RWPE1 (cell line): ENCODE measurements at regions not wholly inside any gene's neighbourhood (a gene's known extent, or its start where the extent isn't known, plus 50 kb on each side); places are given as distances from the start of the nearest gene placed in this dataset.
"Not testable (repeated sequence)": the region's sequence is repeated elsewhere in the genome, so short reads cannot be mapped to it uniquely, and the experiment has no call there.

Source experiments
- CTCF ChIA-PET: fragments of 350-600 bp; sonication (Branson Sonifier 250); formaldehyde crosslinking; extraction: SDS; loops from one replicate; lab custom pipeline; 2021; lab: Yijun Ruan, JAX
- POLR2A ChIA-PET: fragments of 400-600 bp; formaldehyde crosslinking; extraction: SDS; loops from one replicate; lab custom pipeline; 2020; ENCODE audit warnings: antibody characterized with exemption; ENCODE audit not compliant: low non-redundant PET; lab: Yijun Ruan, JAX
- DNase-seq: peaks from one replicate; pipeline ENCODE4 v3.0.0; 2012; ENCODE audit warnings: low spot score
- H3K27ac ChIP-seq: fragments of 450-650 bp; 2 replicates; pipeline ENCODE4 v1.5.1; 2017
- TF ChIP-seq, protein P1 (sequence below): fragments of 450-650 bp; conservative IDR thresholded peaks from 2 replicates; pipeline ENCODE4 v1.5.1; 2017; ENCODE audit warnings: low read depth, mild to moderate bottlenecking

DNA sequence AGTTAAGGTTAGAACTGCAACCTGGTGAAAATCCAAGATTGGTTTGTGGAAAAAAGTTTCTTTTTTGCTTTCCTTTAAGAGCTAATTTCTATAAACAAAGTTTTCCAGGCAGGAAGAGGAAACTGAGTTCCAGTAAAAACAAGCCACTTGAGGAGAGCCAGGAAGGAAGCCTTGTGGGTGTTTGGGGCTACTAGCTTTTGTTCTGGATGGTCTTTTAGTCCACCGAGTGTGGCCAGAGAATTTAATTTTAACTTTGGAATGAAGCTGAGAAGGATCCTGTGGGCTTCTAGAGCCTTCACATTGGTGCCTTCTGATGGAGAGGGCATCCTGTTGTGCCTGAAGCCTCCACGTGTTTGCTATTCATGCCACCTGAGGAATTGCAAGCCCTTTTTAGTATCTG, 327.9 kb downstream of the C12orf75 start:
- H3K27ac ChIP-seq, result peak overlapping the region; percentile 90; the same call in 1 of the 2 replicates
- DNase-seq, result no peak
- TF ChIP-seq, protein P1, sequence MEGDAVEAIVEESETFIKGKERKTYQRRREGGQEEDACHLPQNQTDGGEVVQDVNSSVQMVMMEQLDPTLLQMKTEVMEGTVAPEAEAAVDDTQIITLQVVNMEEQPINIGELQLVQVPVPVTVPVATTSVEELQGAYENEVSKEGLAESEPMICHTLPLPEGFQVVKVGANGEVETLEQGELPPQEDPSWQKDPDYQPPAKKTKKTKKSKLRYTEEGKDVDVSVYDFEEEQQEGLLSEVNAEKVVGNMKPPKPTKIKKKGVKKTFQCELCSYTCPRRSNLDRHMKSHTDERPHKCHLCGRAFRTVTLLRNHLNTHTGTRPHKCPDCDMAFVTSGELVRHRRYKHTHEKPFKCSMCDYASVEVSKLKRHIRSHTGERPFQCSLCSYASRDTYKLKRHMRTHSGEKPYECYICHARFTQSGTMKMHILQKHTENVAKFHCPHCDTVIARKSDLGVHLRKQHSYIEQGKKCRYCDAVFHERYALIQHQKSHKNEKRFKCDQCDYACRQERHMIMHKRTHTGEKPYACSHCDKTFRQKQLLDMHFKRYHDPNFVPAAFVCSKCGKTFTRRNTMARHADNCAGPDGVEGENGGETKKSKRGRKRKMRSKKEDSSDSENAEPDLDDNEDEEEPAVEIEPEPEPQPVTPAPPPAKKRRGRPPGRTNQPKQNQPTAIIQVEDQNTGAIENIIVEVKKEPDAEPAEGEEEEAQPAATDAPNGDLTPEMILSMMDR, result no peak
- CTCF ChIA-PET, result no interaction called here
- POLR2A ChIA-PET, result no interaction called here

DNA sequence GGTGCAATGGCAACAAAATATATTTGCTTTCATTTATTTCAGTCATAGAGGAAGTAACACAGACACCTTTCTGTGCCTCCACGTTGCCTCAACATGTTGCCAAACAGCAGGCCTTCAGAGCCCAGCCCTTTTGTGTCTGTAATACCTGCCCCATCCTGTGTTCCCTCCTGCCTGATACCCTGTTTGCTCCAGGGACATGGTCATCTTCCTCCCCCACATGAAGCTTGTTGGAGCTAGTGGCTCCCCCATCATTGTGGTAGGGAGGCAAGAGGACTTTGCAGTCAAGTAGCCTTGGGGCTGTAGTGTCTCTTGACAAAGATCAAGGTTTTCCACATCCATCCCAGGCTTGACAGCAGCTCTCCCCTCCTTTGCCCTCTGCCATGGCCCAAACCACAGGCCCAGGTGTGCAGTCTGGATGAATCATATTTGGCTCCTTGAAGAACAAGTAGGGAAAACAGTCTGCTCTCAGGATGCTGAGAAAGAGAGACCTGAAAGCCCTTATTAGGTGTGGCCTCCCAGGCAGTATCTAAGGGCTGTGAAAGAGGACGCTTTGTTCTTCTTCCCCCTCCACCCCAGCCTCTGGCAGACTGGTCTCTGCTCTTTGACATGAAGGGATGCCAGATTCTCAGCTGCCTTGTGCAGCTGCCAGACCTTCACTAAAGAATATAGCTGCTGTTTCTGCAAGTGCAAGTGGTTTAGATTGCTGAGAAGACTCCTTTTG, 329.0 kb downstream of the C12orf75 start:
- TF ChIP-seq, protein P1, result no peak
- ChIA-PET POLR2A (no interaction called here), CTCF (interaction anchor here (0.6 kb wide), 1 partner anchor 243 kb away, joined by 3 read pairs; no protein-coding TSS in a partner anchor)
- H3K27ac ChIP-seq, result peak overlapping the region; percentile 90
- peak; percentile 49 for DNase-seq

DNA sequence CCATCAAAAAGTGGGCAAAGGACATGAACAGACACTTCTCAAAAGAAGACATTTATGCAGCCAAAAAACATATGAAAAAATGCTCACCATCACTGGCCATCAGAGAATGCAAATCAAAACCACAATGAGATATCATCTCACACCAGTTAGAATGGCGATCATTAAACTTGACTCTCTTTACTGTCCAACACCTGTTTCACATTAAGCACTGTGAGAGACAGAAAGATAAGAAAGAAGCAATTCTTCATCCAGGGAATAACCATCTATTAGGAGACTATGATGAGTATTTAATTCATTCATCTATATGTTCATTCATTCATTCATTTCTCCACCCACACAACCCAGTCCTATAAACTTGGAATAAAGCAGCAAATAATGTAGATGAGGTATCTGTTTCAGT, 334.3 kb downstream of the C12orf75 start:
- CTCF ChIA-PET, H3K27ac ChIP-seq, DNase-seq, POLR2A ChIA-PET: not testable (repeated sequence)

DNA sequence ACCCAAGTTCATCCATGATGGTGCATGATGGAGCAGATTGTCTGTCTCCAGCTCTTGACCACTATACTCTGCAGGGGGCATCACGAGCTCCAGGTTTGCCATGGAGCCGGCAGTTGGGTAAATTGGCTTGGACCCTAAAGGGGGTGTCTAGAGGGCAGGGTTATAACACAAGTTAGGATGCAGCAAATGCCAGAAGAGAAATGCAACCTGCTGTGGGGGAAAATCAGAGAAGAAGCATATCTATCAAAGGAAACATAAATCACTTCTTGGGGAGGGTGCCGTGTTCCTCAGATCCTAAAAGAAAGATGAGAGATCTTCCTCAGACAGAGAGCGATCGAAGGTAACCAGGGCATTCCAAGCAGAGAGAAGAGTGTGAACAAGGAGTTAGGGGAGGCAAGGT, 334.9 kb downstream of the C12orf75 start:
- POLR2A ChIA-PET, result no interaction called here
- TF ChIP-seq, protein P1, result no peak
- H3K27ac ChIP-seq, result no peak overlapping the region
- DNase-seq, result no peak
- CTCF ChIA-PET, result no interaction called here

DNA sequence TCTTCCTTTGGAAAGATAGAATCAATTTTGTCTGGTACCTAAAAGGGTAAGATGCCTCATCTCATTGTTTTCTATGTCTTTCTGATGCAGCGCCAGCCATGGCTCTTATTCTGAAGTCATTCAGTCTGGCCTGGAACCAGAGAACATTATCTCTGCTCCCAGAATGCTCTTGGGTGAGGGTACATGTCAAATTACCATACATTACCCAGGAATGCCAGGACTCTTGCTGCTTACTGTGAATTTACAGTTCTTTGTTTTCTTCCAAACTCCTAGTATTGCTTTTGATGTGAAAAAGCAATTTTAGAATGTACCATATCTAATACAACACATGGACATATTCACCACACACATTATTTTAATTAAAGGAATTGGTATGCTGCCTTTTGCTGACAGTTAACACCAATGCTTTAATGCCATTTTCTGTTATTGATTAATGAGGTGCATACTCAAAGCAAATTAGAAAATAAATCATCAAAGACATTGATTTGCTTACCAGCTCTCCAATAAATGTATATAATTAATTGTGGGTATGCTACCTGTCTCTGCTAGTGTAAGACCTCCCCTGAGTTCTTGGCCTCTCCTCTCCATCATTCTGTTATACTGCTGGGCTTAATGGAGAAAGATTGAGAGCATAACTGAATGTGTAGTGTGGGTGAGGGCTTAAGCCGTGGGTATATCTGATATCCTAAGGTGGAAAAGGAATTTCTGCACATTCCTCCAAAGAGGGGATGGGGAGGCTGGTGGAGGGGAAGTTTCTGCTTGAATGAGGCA, 337.7 kb downstream of the C12orf75 start:
- ChIA-PET POLR2A (no interaction called here), CTCF (no interaction called here)
- H3K27ac ChIP-seq, result no peak overlapping the region
- TF ChIP-seq, protein P1, result no peak
- no peak for DNase-seq

DNA sequence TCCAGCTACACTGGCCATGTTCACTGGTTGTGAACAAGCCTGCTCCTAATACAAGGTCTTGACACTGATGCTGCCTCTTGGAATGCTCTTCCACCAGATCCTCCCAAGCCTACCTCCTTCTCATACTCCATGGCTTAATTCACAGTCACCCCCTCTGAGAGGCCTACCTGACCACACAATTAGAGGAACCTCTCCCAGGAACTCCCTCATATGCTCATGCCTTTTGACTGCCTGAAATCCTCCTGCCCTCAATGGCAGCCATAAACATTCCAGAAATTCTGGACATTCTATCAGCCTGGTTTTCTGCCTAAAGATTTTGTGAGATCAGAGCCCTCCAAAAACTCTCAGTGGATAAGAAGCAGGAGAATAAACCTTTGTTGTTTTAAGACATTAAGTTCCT, 340.2 kb downstream of the C12orf75 start:
- H3K27ac ChIP-seq, result no peak overlapping the region
- no peak for DNase-seq
- POLR2A ChIA-PET, result no interaction called here
- TF ChIP-seq, protein P1, result no peak
- CTCF ChIA-PET, result no interaction called here

DNA sequence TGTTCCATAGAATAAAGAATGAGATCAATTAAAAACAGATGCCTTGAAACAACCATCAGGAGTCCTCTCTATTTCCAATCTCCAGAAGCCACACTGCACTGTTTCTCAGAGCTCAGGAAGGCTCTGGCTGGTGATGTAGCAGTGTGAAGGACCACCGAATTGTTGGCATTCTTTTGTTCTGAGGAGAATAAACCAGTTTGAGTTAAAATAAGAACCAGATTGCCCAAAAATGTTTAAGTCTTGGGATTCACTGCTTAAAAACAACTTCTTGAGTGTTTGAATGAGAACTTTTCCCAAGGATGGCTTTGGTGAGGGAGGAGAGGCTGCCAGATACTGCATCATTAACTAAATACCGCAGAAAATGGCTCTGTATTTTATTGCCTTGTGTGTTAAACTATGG, 341.2 kb downstream of the C12orf75 start:
- TF ChIP-seq, protein P1, result no peak
- DNase-seq, result no peak
- ChIA-PET POLR2A (no interaction called here), CTCF (no interaction called here)
- H3K27ac ChIP-seq, result no peak overlapping the region
